ENCODE measurements at regions not wholly inside any gene's neighbourhood (a gene's known extent, or its start where the extent isn't known, plus 50 kb on each side); places are given as distances from the start of the nearest gene placed in this dataset.

GRCh38 chr13:63128716-63129115 is 1713.1 kb upstream of the PCDH20 start:
- Histone ChIP-seq H3K9me3 (no peaks in the 10 kb centered on the region), H3K4me3 (no peak overlapping the region), H3K27me3 (no peaks in the 10 kb centered on the region), H3K36me3 (no peaks in the 10 kb centered on the region), H3K4me1 (no peaks in the 10 kb centered on the region), H3K27ac (replicated peaks in 1 of 4) (no peak overlapping the region)
- intact Hi-C loops (cut with DNase I) = no loop called here
- 85% methylated on average over 2 of the region's 2 CpGs for WGBS
- TF ChIP-seq POLR2AphosphoS5 (IDR thresholded peaks at IDR 0.05) (no peak), EP300 (IDR thresholded peaks at IDR 0.05) (no peak), POLR2A (IDR thresholded peaks at IDR 0.05; ENCODE audit: low read depth) (no peak), CTCF (IDR thresholded peaks at IDR 0.05) (no peak)
- DNase-seq (ENCODE audit: extremely low spot score) = no peak

- intact Hi-C loops (cut with DNase I) = no loop called here
- no peak for DNase-seq (ENCODE audit: extremely low spot score)
- no peaks in the 10 kb centered on the region for H3K9me3 ChIP-seq
Measured at GRCh38 chr13:63124863-63125262, 1709.2 kb upstream of the PCDH20 start.

GRCh38 chr13:63120883-63121282 is 1705.2 kb upstream of the PCDH20 start:
- H3K4me3 ChIP-seq = no peak overlapping the region
- H3K36me3 ChIP-seq = no peaks in the 10 kb centered on the region
- no peak for DNase-seq (ENCODE audit: extremely low spot score)
- TF ChIP-seq POLR2A (IDR thresholded peaks at IDR 0.05; ENCODE audit: low read depth) (no peak), CTCF (IDR thresholded peaks at IDR 0.05) (no peak), EP300 (IDR thresholded peaks at IDR 0.05) (no peak), POLR2AphosphoS5 (IDR thresholded peaks at IDR 0.05) (no peak)
- intact Hi-C loops (cut with DNase I) = no loop called here
- 94% methylated on average over 2 of the region's 2 CpGs for whole genome bisulfite sequencing
- H3K27me3 ChIP-seq = no peaks in the 10 kb centered on the region
- H3K4me1 ChIP-seq = no peaks in the 10 kb centered on the region
- H3K9me3 ChIP-seq = no peaks in the 10 kb centered on the region
- no peak overlapping the region for H3K27ac ChIP-seq (replicated peaks in 1 of 4)

More at GRCh38 chr13:63124863-63125262, 1709.2 kb upstream of the PCDH20 start:
- WGBS = 48% methylated on average over 1 of the region's 1 CpG
- Histone ChIP-seq H3K4me1 (no peaks in the 10 kb centered on the region), H3K36me3 (no peaks in the 10 kb centered on the region), H3K4me3 (no peak overlapping the region), H3K27ac (replicated peaks in 1 of 4) (no peak overlapping the region), H3K27me3 (no peaks in the 10 kb centered on the region)
- peak in 1 of 3 experiments; percentile 28 for TF ChIP-seq CTCF (IDR thresholded peaks at IDR 0.05)
- no peak for TF ChIP-seq POLR2A (IDR thresholded peaks at IDR 0.05; ENCODE audit: low read depth)
- no peak for TF ChIP-seq POLR2AphosphoS5 (IDR thresholded peaks at IDR 0.05)

GRCh38 chr13:63117710-63118109 is 1702.1 kb upstream of the PCDH20 start:
- 95% methylated on average over 15 of the region's 15 CpGs for WGBS
- DNase-seq (ENCODE audit: extremely low spot score) = no peak
- TF ChIP-seq CTCF (IDR thresholded peaks at IDR 0.05) (no peak), EP300 (IDR thresholded peaks at IDR 0.05) (no peak), POLR2AphosphoS5 (IDR thresholded peaks at IDR 0.05) (no peak), POLR2A (IDR thresholded peaks at IDR 0.05; ENCODE audit: low read depth) (no peak)

GRCh38 chr13:63112799-63113395 is 1697.2 kb upstream of the PCDH20 start:
- no peak overlapping the region for H3K4me3 ChIP-seq
- H3K4me1 ChIP-seq = no peaks in the 10 kb centered on the region
- H3K36me3 ChIP-seq = no peaks in the 10 kb centered on the region
- DNase-seq (ENCODE audit: extremely low spot score) = no peak
- WGBS = 75% methylated on average over 2 of the region's 2 CpGs
- H3K27ac ChIP-seq (replicated peaks in 1 of 4) = no peak overlapping the region
- TF ChIP-seq EP300 (IDR thresholded peaks at IDR 0.05) (no peak), POLR2A (IDR thresholded peaks at IDR 0.05; ENCODE audit: low read depth) (no peak)
- H3K9me3 ChIP-seq = no peaks in the 10 kb centered on the region
- no peaks in the 10 kb centered on the region for H3K27me3 ChIP-seq
- intact Hi-C loops (cut with DNase I) = no loop called here

More at GRCh38 chr13:63117710-63118109, 1702.1 kb upstream of the PCDH20 start:
- no peaks in the 10 kb centered on the region for H3K9me3 ChIP-seq
- H3K27ac ChIP-seq (replicated peaks in 1 of 4) = no peak overlapping the region
- no peaks in the 10 kb centered on the region for H3K4me1 ChIP-seq
- intact Hi-C loops (cut with DNase I) = no loop called here
- no peak overlapping the region for H3K4me3 ChIP-seq
- H3K27me3 ChIP-seq = no peaks in the 10 kb centered on the region
- H3K36me3 ChIP-seq = no peaks in the 10 kb centered on the region

All from esophagus muscularis mucosa (tissue), 4 donors.